Hepatocyte (in vitro differentiated cells): ENCODE measurements at regions not wholly inside any gene's neighbourhood (a gene's known extent, or its start where the extent isn't known, plus 50 kb on each side); places are given as distances from the start of the nearest gene placed in this dataset.

Experiments used
- EZH2phosphoT487 ChIP-seq: fragments of 200-600 bp; sonication (generic); IDR thresholded peaks from one replicate; pipeline ENCODE4 v1.6.1; 2018; ENCODE audit warnings: antibody characterized with exemption, mild to moderate bottlenecking, low read depth, moderate library complexity; ENCODE audit not compliant: unreplicated experiment, severe bottlenecking
- TF ChIP-seq, protein P1 (sequence below): fragments of 200-600 bp; sonication (generic); IDR thresholded peaks from 2 replicates; pipeline ENCODE4 v1.5.1; 2016; ENCODE audit warnings: antibody characterized with exemption, mild to moderate bottlenecking; ENCODE audit not compliant: poor library complexity

DNA sequence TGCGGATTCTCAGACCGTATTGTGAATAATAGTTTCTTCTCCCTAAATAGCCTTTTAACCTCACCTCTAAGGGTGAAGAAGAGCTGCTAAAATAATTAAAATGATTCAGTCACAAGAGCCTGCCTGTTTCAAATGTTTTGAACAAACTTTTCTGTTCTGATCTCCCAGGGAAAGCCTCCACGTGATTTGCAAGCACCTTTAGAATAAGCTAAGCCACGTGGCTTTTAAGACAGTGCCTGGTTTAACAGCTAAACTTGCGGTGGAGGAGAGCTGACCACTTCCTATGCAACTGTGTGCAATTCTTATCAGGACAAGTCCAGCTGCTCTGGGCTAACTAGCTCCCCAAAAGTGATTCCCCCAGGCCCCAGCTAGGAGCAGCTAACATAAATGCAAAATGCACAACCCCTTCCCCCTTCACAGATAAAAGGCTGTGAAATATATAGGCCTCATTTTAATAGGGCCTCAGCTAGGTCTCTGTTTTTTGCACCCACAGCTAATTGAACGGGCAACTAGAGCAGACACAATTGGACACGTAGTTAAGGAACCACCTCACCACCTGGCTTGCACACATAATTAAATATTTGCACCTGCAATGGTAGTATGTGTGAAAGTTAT is 401.2 kb upstream of the NR2F2 start:
- TF ChIP-seq, protein P1, sequence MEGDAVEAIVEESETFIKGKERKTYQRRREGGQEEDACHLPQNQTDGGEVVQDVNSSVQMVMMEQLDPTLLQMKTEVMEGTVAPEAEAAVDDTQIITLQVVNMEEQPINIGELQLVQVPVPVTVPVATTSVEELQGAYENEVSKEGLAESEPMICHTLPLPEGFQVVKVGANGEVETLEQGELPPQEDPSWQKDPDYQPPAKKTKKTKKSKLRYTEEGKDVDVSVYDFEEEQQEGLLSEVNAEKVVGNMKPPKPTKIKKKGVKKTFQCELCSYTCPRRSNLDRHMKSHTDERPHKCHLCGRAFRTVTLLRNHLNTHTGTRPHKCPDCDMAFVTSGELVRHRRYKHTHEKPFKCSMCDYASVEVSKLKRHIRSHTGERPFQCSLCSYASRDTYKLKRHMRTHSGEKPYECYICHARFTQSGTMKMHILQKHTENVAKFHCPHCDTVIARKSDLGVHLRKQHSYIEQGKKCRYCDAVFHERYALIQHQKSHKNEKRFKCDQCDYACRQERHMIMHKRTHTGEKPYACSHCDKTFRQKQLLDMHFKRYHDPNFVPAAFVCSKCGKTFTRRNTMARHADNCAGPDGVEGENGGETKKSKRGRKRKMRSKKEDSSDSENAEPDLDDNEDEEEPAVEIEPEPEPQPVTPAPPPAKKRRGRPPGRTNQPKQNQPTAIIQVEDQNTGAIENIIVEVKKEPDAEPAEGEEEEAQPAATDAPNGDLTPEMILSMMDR: no peak
- no peak for TF ChIP-seq EZH2phosphoT487
